ENCODE measurements at regions not wholly inside any gene's neighbourhood (a gene's known extent, or its start where the extent isn't known, plus 50 kb on each side); places are given as distances from the start of the nearest gene placed in this dataset.

GRCh38 chr20:52405417-52405816 is 213.8 kb upstream of the ZFP64 start:
- no peak for DNase-seq (ENCODE audit: low read depth)
- TF ChIP-seq, protein P1, sequence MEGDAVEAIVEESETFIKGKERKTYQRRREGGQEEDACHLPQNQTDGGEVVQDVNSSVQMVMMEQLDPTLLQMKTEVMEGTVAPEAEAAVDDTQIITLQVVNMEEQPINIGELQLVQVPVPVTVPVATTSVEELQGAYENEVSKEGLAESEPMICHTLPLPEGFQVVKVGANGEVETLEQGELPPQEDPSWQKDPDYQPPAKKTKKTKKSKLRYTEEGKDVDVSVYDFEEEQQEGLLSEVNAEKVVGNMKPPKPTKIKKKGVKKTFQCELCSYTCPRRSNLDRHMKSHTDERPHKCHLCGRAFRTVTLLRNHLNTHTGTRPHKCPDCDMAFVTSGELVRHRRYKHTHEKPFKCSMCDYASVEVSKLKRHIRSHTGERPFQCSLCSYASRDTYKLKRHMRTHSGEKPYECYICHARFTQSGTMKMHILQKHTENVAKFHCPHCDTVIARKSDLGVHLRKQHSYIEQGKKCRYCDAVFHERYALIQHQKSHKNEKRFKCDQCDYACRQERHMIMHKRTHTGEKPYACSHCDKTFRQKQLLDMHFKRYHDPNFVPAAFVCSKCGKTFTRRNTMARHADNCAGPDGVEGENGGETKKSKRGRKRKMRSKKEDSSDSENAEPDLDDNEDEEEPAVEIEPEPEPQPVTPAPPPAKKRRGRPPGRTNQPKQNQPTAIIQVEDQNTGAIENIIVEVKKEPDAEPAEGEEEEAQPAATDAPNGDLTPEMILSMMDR (IDR thresholded peaks at IDR 0.05; ENCODE audit: insufficient read depth, low read length) = no peak
- H3K4me3 ChIP-seq (ENCODE audit: low read depth, low read length) = no peak overlapping the region

DNA sequence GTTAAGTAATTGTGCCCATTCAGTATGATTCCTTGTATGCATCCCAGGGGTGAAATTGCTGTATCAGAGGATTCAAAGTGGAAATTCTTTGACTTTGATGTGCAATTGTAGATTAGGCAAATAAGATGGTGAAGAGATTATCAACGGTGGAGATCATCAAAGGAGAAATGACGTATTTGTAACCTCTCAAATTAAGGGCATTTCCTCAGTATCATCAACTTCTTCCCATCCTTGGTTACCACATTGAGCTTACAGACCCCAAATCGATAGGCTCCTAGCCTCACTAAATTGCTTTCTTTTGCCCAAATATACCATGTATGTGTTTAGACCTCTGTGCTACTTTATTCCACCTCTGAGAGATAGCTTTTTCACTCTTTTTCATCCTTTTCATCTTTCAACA is 213.1 kb upstream of the ZFP64 start:
- no peak for DNase-seq (ENCODE audit: low read depth)
- no peak overlapping the region for H3K4me3 ChIP-seq (ENCODE audit: low read depth, low read length)
- TF ChIP-seq, protein P1 (IDR thresholded peaks at IDR 0.05; ENCODE audit: insufficient read depth, low read length) = no peak

DNA sequence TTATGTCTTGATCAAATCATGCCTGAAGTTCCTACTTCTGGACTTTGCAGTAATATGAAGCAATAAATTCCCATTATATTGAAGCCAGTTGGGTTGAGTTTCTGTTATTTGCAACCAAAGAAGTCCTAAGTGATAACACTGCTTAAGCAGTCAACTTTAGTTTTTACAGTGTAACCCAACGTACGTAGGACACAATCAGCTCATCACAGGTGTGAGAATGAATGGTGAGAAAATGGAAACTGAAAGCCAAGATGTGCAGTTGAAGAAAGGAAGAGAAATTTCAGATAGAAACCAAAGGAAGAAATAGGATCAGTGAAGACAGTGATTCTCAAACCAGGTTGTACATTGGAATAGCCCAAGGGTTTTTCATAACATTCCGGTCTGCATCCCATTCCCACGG is 211.4 kb upstream of the ZFP64 start:
- no peak for DNase-seq (ENCODE audit: low read depth)
- TF ChIP-seq, protein P1 (IDR thresholded peaks at IDR 0.05; ENCODE audit: insufficient read depth, low read length) = no peak
- H3K4me3 ChIP-seq (ENCODE audit: low read depth, low read length) = no peak overlapping the region

DNA sequence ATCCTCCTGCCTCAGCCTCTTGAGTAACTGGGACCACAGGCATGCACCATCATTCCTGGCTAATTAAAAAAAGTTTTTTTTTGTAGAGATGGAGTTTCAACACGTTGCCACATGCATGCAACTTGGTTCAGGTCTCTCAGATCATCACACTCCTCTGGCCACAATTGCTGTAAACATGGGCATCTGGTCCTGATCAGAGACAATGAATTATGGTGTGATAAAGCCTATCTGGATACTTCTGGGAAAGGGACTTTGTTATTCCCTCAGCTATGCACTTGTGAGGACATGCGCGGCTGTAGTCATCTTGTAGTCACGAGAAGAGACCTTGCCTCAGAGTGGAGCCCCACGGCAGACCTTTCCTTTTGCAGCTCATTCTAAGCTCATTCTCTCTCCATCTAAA is 210.9 kb upstream of the ZFP64 start:
- H3K4me3 ChIP-seq (ENCODE audit: low read depth, low read length) = no peak overlapping the region
- DNase-seq (ENCODE audit: low read depth) = no peak
- TF ChIP-seq, protein P1 (IDR thresholded peaks at IDR 0.05; ENCODE audit: insufficient read depth, low read length) = no peak

DNA sequence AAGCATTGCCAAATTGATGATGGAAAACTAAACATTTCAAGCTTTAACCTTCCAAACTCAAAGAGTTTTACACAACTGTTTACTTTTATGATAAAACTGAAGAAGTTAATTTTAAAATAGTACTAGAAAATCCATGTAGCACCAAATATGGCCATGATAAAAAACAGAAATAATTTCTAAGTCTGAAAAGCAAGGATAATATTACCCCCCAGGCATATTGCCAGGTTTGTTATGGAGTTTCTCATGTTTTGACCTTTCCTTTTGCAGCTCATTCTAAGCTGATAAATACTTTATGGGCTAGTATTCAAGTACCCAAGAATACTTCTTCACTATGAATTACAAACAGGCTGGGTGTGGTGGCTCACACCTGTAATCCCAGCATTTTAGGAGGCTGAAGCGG is 209.9 kb upstream of the ZFP64 start:
- no peak for DNase-seq (ENCODE audit: low read depth)
- TF ChIP-seq, protein P1 (IDR thresholded peaks at IDR 0.05; ENCODE audit: insufficient read depth, low read length) = no peak
- H3K4me3 ChIP-seq (ENCODE audit: low read depth, low read length) = no peak overlapping the region

GRCh38 chr20:52399352-52399751 is 207.8 kb upstream of the ZFP64 start:
- H3K4me3 ChIP-seq (ENCODE audit: low read depth, low read length) = no peak overlapping the region
- TF ChIP-seq, protein P1 (IDR thresholded peaks at IDR 0.05; ENCODE audit: insufficient read depth, low read length) = no peak
- no peak for DNase-seq (ENCODE audit: low read depth)

GRCh38 chr20:52389606-52390005 is 198.0 kb upstream of the ZFP64 start:
- TF ChIP-seq, protein P1 (IDR thresholded peaks at IDR 0.05; ENCODE audit: insufficient read depth, low read length) = no peak

More at GRCh38 chr20:52389606-52390005, 198.0 kb upstream of the ZFP64 start:
- H3K4me3 ChIP-seq (ENCODE audit: low read depth, low read length) = no peak overlapping the region
- DNase-seq (ENCODE audit: low read depth) = no peak
